Calu3 (cell line): ENCODE measurements at regions not wholly inside any gene's neighbourhood (a gene's known extent, or its start where the extent isn't known, plus 50 kb on each side); places are given as distances from the start of the nearest gene placed in this dataset.

Experiments used
- BruUV-seq: library from RNA; stranded (reverse); fragments of 400-500 nt; replicated peaks from 2 replicates; lab custom pipeline; 2021; lab: Mats Ljungman, UMichigan
- CTCF ChIA-PET: fragments of 300-600 bp; sonication (Branson Sonifier 250); formaldehyde crosslinking; loops from one replicate; lab custom pipeline; 2022; ENCODE audit warnings: antibody characterized with exemption; lab: Charles Lee
- DNase-seq: peaks from one replicate; pipeline ENCODE4 v3.0.0; 2022
- H3K27ac Mint-ChIP-seq: one replicate; pipeline ENCODE4 v1.8.0; 2022; ENCODE audit warnings: mixed read lengths; ENCODE audit not compliant: unreplicated experiment
- H3K27me3 Mint-ChIP-seq: one replicate; pipeline ENCODE4 v1.8.0; 2022; ENCODE audit warnings: mixed read lengths; ENCODE audit not compliant: unreplicated experiment
- H3K36me3 Mint-ChIP-seq: one replicate; pipeline ENCODE4 v1.8.0; 2022; ENCODE audit warnings: mild to moderate bottlenecking, moderate library complexity, mixed read lengths; ENCODE audit not compliant: insufficient read depth, unreplicated experiment
- H3K4me1 Mint-ChIP-seq: one replicate; pipeline ENCODE4 v1.8.0; 2022; ENCODE audit warnings: mild to moderate bottlenecking, low read depth, mixed read lengths; ENCODE audit not compliant: unreplicated experiment
- H3K4me3 Mint-ChIP-seq: one replicate; pipeline ENCODE4 v1.8.0; 2022; ENCODE audit warnings: mild to moderate bottlenecking, low read depth, moderate library complexity, mixed read lengths; ENCODE audit not compliant: unreplicated experiment
- H3K9me3 Mint-ChIP-seq: one replicate; pipeline ENCODE4 v1.8.0; 2022; ENCODE audit warnings: low read depth, mixed read lengths; ENCODE audit not compliant: unreplicated experiment
- CTCF ChIP-seq: fragments of 200-600 bp; IDR thresholded peaks from one replicate; pipeline ENCODE4 v1.8.0; 2022; ENCODE audit warnings: antibody characterized with exemption; ENCODE audit not compliant: unreplicated experiment
- intact Hi-C: fragments of 100-400 bp; cut with micrococcal nuclease; formaldehyde crosslinking; loops from one replicate; pipeline ENCODE4 v1.10.0; 2022; ENCODE audit not compliant: unreplicated experiment

GRCh38 chr6:74755196-74755595, 450.7 kb downstream of the COL12A1 start:
- Mint-ChIP-seq H3K4me3 (no peak overlapping the region), H3K9me3 (no peaks in the 10 kb centered on the region), H3K36me3 (no peaks in the 10 kb centered on the region), H3K27ac (no peak overlapping the region), H3K27me3 (no peaks in the 10 kb centered on the region), H3K4me1 (peaks cover 9% of the 10 kb centered on the region)
- intact Hi-C loops, result no loop called here
- CTCF ChIA-PET, result no interaction called here
- DNase-seq, result no peak
- TF ChIP-seq CTCF, result no peak
- BruUV-seq, result no TSS peak

- BruUV-seq, result no TSS peak
- no peaks in the 10 kb centered on the region for H3K27me3 Mint-ChIP-seq
- H3K27ac Mint-ChIP-seq, result no peak overlapping the region
- no peaks in the 10 kb centered on the region for H3K9me3 Mint-ChIP-seq
- CTCF ChIA-PET, result interaction anchor here (0.7 kb wide), 1 partner anchor 374 kb away, joined by 3 read pairs; no protein-coding TSS in a partner anchor
- no peak overlapping the region for H3K4me3 Mint-ChIP-seq
- H3K4me1 Mint-ChIP-seq, result peaks cover 18% of the 10 kb centered on the region
- H3K36me3 Mint-ChIP-seq, result no peaks in the 10 kb centered on the region
- intact Hi-C loops, result loop anchor here (5.0 kb wide), 3 partner anchors 238 to 448 kb away; no protein-coding TSS in a partner anchor
- DNase-seq, result no peak
- TF ChIP-seq CTCF, result no peak
These were observed 451.8 kb downstream of the COL12A1 start for GRCh38 chr6:74753883-74754600.

- peaks cover 21% of the 10 kb centered on the region for H3K4me1 Mint-ChIP-seq
- no peak overlapping the region for H3K27ac Mint-ChIP-seq
- H3K27me3 Mint-ChIP-seq, result no peaks in the 10 kb centered on the region
- DNase-seq, result no peak
- no peak for TF ChIP-seq CTCF
- CTCF ChIA-PET, result no interaction called here
- BruUV-seq, result no TSS peak
- H3K4me3 Mint-ChIP-seq, result no peak overlapping the region
- H3K36me3 Mint-ChIP-seq, result no peaks in the 10 kb centered on the region
- intact Hi-C loops, result loop anchor here (5.0 kb wide), 3 partner anchors 240 to 450 kb away; no protein-coding TSS in a partner anchor
- no peaks in the 10 kb centered on the region for H3K9me3 Mint-ChIP-seq
These were observed 453.6 kb downstream of the COL12A1 start for GRCh38 chr6:74752303-74752702.

- CTCF ChIA-PET, result no interaction called here
- Mint-ChIP-seq H3K4me3 (no peak overlapping the region), H3K9me3 (no peaks in the 10 kb centered on the region), H3K4me1 (peaks cover 21% of the 10 kb centered on the region), H3K27ac (no peak overlapping the region), H3K36me3 (no peaks in the 10 kb centered on the region), H3K27me3 (no peaks in the 10 kb centered on the region)
- TF ChIP-seq CTCF, result no peak
- intact Hi-C loops, result loop anchor here (5.0 kb wide), 3 partner anchors 241 to 451 kb away; no protein-coding TSS in a partner anchor
- BruUV-seq, result no TSS peak
- DNase-seq, result no peak
These were observed 455.0 kb downstream of the COL12A1 start for GRCh38 chr6:74750826-74751225.
